HCT116 (cell line): ENCODE measurements at regions not wholly inside any gene's neighbourhood (a gene's known extent, or its start where the extent isn't known, plus 50 kb on each side); places are given as distances from the start of the nearest gene placed in this dataset.

Experiments
- ATAC-seq: fragments of 200-7000 bp; cut with Tn5 transposase; 2 replicates; pipeline ENCODE4 v1.9.1; 2020; ENCODE audit warnings: mild to moderate bottlenecking, moderate library complexity
- BruUV-seq: library from RNA; stranded (reverse); fragments of 400-500 nt; replicated peaks from 2 replicates; lab custom pipeline; 2021; lab: Mats Ljungman, UMichigan
- CTCF ChIA-PET: fragments of 300-600 bp; sonication (Branson Sonifier 250); formaldehyde crosslinking; loops from one replicate; lab custom pipeline; 2021; ENCODE audit warnings: antibody characterized with exemption; lab: Charles Lee
- POLR2A ChIA-PET: fragments of 300-600, 350-600 bp; sonication (Branson Sonifier 250); formaldehyde crosslinking; loops from one replicate; lab custom pipeline; 2021; ENCODE audit warnings: antibody characterized with exemption; lab: Charles Lee
- RAD21 ChIA-PET, 2 experiments: fragments of 300-600 bp; sonication (Branson Sonifier 250); formaldehyde crosslinking; loops; one replicate each; lab custom pipeline; 2023; ENCODE audit warnings: low total read pairs in 2 of 2; ENCODE audit not compliant: uncharacterized antibody in 2 of 2, unreplicated experiment in 2 of 2, low non-redundant PET in 1 of 2; lab: Charles Lee
- DNase-seq: peaks from one replicate; pipeline ENCODE4 v3.0.0-alpha.2; 2010; ENCODE audit warnings: low read depth, low spot score
- H2AFZ ChIP-seq: fragments of 200-600 bp; shearing (Covaris generic), sonication (generic); 2 replicates; pipeline ENCODE4 v1.6.1; 2017; ENCODE audit warnings: low read depth, mixed run types, mixed read lengths, antibody characterized with exemption, low read length; ENCODE audit not compliant: poor library complexity, severe bottlenecking
- H3K27ac ChIP-seq: 2 replicates; pipeline ENCODE4 v1.5.1; 2012; ENCODE audit warnings: low read depth, low read length
- H3K27me3 ChIP-seq: fragments of 200-600 bp; sonication (generic); 2 replicates; pipeline ENCODE4 v1.6.1; 2016; ENCODE audit warnings: mixed run types, low read length, mixed read lengths; ENCODE audit not compliant: insufficient read depth
- H3K36me3 ChIP-seq, 2 experiments: fragments of 200-500 bp in 1 of 2; fragments of 200-600 bp in 1 of 2; sonication (Bioruptor generic) in 1 of 2; sonication (generic) in 1 of 2; 2 replicates each; pipeline versions ENCODE4 v1.5.1 to v1.6.1; 2014 to 2016; ENCODE audit warnings: low read length in 2 of 2, inconsistent platforms in 1 of 2, mixed read lengths in 1 of 2, mixed run types in 1 of 2; ENCODE audit not compliant: insufficient read depth in 2 of 2, control insufficient read depth in 1 of 2
- H3K4me1 ChIP-seq, 2 experiments: fragments of 200-600 bp in 1 of 2; sonication (generic) in 1 of 2; 2 replicates each; pipeline versions ENCODE4 v1.5.1 to v1.6.1; 2012 to 2017; ENCODE audit warnings: low read length in 2 of 2, inconsistent platforms in 1 of 2, mild to moderate bottlenecking in 1 of 2, mixed read lengths in 1 of 2, mixed run types in 1 of 2, moderate library complexity in 1 of 2; ENCODE audit not compliant: insufficient read depth in 2 of 2, control insufficient read depth in 1 of 2
- H3K4me2 ChIP-seq: fragments of 200-600 bp; sonication (generic); 2 replicates; pipeline ENCODE4 v1.6.1; 2017; ENCODE audit warnings: mixed run types, low read length, mixed read lengths
- H3K4me3 ChIP-seq, 2 experiments: fragments of 200-600 bp in 1 of 2; sonication (generic) in 1 of 2; replicated peaks in 1 of 2; 2 replicates each; pipeline ENCODE4 v1.5.1; 2011 to 2016; ENCODE audit warnings: low read length in 2 of 2, control low read depth in 1 of 2, low read depth in 1 of 2, mild to moderate bottlenecking in 1 of 2, mixed read lengths in 1 of 2, mixed run types in 1 of 2
- H3K79me2 ChIP-seq: fragments of 200-600 bp; sonication (generic); 2 replicates; pipeline ENCODE4 v1.6.1; 2017; ENCODE audit warnings: mild to moderate bottlenecking, mixed run types, low read length, moderate library complexity, mixed read lengths; ENCODE audit not compliant: insufficient read depth
- H3K9ac ChIP-seq: fragments of 200-600 bp; sonication (generic); 2 replicates; pipeline ENCODE4 v1.6.1; 2016; ENCODE audit warnings: low read length, mixed read lengths
- H3K9me2 ChIP-seq: fragments of 200-600 bp; sonication (generic), shearing (Covaris generic); 2 replicates; pipeline ENCODE4 v1.6.1; 2017; ENCODE audit warnings: mixed run types, mild to moderate bottlenecking, moderate library complexity; ENCODE audit not compliant: insufficient read depth
- H3K9me3 ChIP-seq, 2 experiments: fragments of 200-500 bp in 1 of 2; fragments of 200-600 bp in 1 of 2; sonication (Bioruptor generic) in 1 of 2; sonication (generic) in 1 of 2; 2 replicates each; pipeline ENCODE4 v1.6.1; 2014 to 2017; ENCODE audit warnings: low read length in 2 of 2, mixed read lengths in 2 of 2, inconsistent platforms in 1 of 2, low read depth in 1 of 2, mild to moderate bottlenecking in 1 of 2, mixed run types in 1 of 2, moderate library complexity in 1 of 2; ENCODE audit not compliant: control insufficient read depth in 1 of 2, insufficient read depth in 1 of 2
- H4K20me1 ChIP-seq: fragments of 200-600 bp; sonication (generic), shearing (Covaris generic); 2 replicates; pipeline ENCODE4 v1.6.1; 2017; ENCODE audit warnings: mixed run types, mild to moderate bottlenecking, moderate library complexity; ENCODE audit not compliant: insufficient read depth
- CBX3 ChIP-seq: IDR thresholded peaks from 2 replicates; pipeline ENCODE4 v1.6.1; 2012; ENCODE audit warnings: low read depth
- EGR1 ChIP-seq: IDR thresholded peaks from 2 replicates; pipeline ENCODE4 v1.6.1; 2012; ENCODE audit warnings: low read depth
- ELF1 ChIP-seq: IDR thresholded peaks from 2 replicates; pipeline ENCODE4 v1.6.1; 2012; ENCODE audit warnings: low read depth, borderline replicate concordance
- EZH2 ChIP-seq: fragments of 200-600 bp; sonication (generic); IDR thresholded peaks from 2 replicates; pipeline ENCODE4 v1.6.1; 2017; ENCODE audit warnings: antibody characterized with exemption, mixed run types
- POLR2A ChIP-seq: IDR thresholded peaks from 2 replicates; pipeline ENCODE4 v1.7.0; 2011; ENCODE audit warnings: borderline replicate concordance; ENCODE audit not compliant: insufficient read depth, insufficient read length; ENCODE audit errors: extremely low read depth
- POLR2AphosphoS5 ChIP-seq: IDR thresholded peaks from 2 replicates; pipeline ENCODE4 v1.6.1; 2011; ENCODE audit warnings: mild to moderate bottlenecking, low read depth, low read length, moderate library complexity
- RAD21 ChIP-seq: IDR thresholded peaks from 2 replicates; pipeline ENCODE4 v1.6.1; 2012; ENCODE audit warnings: low read depth, mild to moderate bottlenecking
- REST ChIP-seq: IDR thresholded peaks from 2 replicates; pipeline ENCODE4 v1.6.1; 2012; ENCODE audit warnings: low read depth
- SRF ChIP-seq: IDR thresholded peaks from 2 replicates; pipeline ENCODE4 v1.6.1; 2012; ENCODE audit warnings: low read depth
- TCF7L2 ChIP-seq: IDR thresholded peaks from 2 replicates; pipeline ENCODE4 v1.7.0; 2011; ENCODE audit warnings: borderline replicate concordance, inconsistent platforms; ENCODE audit not compliant: insufficient read depth, insufficient read length; ENCODE audit errors: extremely low read depth
- YY1 ChIP-seq: IDR thresholded peaks from 2 replicates; pipeline ENCODE4 v1.6.1; 2011; ENCODE audit warnings: low read length, low read depth, moderate library complexity, mild to moderate bottlenecking; ENCODE audit not compliant: insufficient replicate concordance; ENCODE audit errors: extremely low read depth
- ZBTB33 ChIP-seq: IDR thresholded peaks from 2 replicates; pipeline ENCODE4 v1.6.1; 2011; ENCODE audit warnings: mild to moderate bottlenecking, low read length, moderate library complexity; ENCODE audit not compliant: insufficient replicate concordance; ENCODE audit errors: extremely low read depth
- ZFX ChIP-seq: fragments of 450-650 bp; IDR thresholded peaks from 2 replicates; pipeline ENCODE4 v1.6.1; 2017
- ZNF274 ChIP-seq: fragments of 200-500 bp; sonication (Bioruptor generic); IDR thresholded peaks from 2 replicates; pipeline ENCODE4 v1.6.1; 2014; ENCODE audit warnings: mild to moderate bottlenecking, low read depth, low read length, inconsistent platforms
- intact Hi-C: fragments of 100-400 bp; cut with micrococcal nuclease; formaldehyde crosslinking; loops from 2 replicates; pipeline ENCODE4 v1.10.0; 2022
- TF ChIP-seq, protein P1 (sequence below): IDR thresholded peaks from 2 replicates; pipeline ENCODE4 v1.6.1; 2012
- TF ChIP-seq, protein P2 (sequence below): IDR thresholded peaks from 2 replicates; pipeline ENCODE4 v1.6.1; 2012

- H3K4me2 ChIP-seq = no peak overlapping the region
- no peak overlapping the region for H2AFZ ChIP-seq
- DNase-seq = no peak
- H3K4me1 ChIP-seq = no peaks in the 10 kb centered on the region
- intact Hi-C loops = no loop called here
- no peaks in the 10 kb centered on the region for H3K9me2 ChIP-seq
- no peak overlapping the region for H3K4me3 ChIP-seq
- no peak for ATAC-seq
- H3K27me3 ChIP-seq = no peaks in the 10 kb centered on the region; the same call in 1 of the 2 replicates
- H3K36me3 ChIP-seq = no peaks in the 10 kb centered on the region
- H3K27ac ChIP-seq = no peak overlapping the region
- ChIA-PET RAD21 (no interaction called here), POLR2A (no interaction called here), CTCF (no interaction called here)
- H4K20me1 ChIP-seq = no peaks in the 10 kb centered on the region
- BruUV-seq = no TSS peak
- H3K9ac ChIP-seq = no peak overlapping the region
- H3K79me2 ChIP-seq = no peaks in the 10 kb centered on the region
- no peak for TF ChIP-seq CBX3
- TF ChIP-seq, protein P1, sequence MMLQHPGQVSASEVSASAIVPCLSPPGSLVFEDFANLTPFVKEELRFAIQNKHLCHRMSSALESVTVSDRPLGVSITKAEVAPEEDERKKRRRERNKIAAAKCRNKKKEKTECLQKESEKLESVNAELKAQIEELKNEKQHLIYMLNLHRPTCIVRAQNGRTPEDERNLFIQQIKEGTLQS = no peak
- TF ChIP-seq ZFX = no peak
- TF ChIP-seq TCF7L2 = no peak
- no peak for TF ChIP-seq POLR2AphosphoS5
- no peak for TF ChIP-seq ZBTB33
- no peak for TF ChIP-seq REST
- no peak for TF ChIP-seq ZNF274
- TF ChIP-seq EGR1 = no peak
- no peak for TF ChIP-seq YY1
- TF ChIP-seq POLR2A = no peak
- TF ChIP-seq EZH2 = no peak
- no peak for TF ChIP-seq RAD21
- TF ChIP-seq ELF1 = no peak
- TF ChIP-seq SRF = no peak
- TF ChIP-seq, protein P2, sequence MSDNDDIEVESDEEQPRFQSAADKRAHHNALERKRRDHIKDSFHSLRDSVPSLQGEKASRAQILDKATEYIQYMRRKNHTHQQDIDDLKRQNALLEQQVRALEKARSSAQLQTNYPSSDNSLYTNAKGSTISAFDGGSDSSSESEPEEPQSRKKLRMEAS = no peak
- no peaks in the 10 kb centered on the region for H3K9me3 ChIP-seq
These were observed 393.1 kb upstream of the STEAP1 start for GRCh38 chr7:89761173-89761572.
